ENCODE measurements at regions not wholly inside any gene's neighbourhood (a gene's known extent, or its start where the extent isn't known, plus 50 kb on each side); places are given as distances from the start of the nearest gene placed in this dataset.

DNA sequence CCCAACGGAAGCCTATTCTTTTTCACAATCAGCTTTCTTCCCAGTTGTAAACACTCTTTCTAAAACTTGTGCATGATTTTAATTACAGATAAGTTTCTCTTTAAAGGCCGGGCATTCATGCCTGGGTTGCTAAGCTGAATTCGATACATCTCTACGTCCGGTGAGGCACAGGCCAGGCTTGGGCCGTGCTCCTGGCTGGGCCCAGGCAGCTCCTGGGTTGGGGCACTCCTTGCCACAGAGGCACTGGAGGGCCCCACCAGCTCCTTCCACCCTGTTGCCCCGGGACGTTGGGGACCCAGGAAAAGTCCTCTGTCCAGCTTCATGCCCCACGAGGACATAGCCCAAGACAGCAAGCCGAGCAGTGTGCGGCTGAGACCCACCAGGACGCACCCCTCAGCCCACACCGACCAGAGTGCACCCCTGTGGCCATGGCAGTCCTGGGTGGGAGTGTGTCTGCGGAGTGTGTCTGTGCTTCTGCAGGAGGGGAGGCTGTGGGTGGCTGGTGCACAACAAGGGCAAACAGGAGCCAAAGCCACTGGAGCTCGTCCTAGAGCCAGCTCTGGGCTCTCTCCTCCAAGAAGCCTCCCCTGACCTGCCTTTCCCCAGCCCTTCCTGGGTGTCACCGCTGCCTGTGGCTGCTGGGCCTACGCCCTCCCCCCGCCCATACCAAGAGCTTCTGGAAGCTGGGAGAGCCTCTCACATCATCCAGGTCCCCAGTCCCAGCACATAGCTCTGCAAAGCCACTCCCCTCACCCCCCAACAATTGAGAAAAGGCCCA, 128.0 kb upstream of the NKX1-1 start:
- ChIA-PET POLR2A (ENCODE audit: low non-redundant PET) (interaction anchor here (0.6 kb wide), 1 partner anchor 13 kb away, joined by 3 read pairs; no protein-coding TSS in a partner anchor), CTCF (no interaction called here)
- DNase-seq (ENCODE audit: low spot score): no peak
- TF ChIP-seq CTCF (conservative IDR thresholded peaks at IDR 0.05; ENCODE audit: low read depth): no peak
- H3K27ac ChIP-seq: no peak overlapping the region

DNA sequence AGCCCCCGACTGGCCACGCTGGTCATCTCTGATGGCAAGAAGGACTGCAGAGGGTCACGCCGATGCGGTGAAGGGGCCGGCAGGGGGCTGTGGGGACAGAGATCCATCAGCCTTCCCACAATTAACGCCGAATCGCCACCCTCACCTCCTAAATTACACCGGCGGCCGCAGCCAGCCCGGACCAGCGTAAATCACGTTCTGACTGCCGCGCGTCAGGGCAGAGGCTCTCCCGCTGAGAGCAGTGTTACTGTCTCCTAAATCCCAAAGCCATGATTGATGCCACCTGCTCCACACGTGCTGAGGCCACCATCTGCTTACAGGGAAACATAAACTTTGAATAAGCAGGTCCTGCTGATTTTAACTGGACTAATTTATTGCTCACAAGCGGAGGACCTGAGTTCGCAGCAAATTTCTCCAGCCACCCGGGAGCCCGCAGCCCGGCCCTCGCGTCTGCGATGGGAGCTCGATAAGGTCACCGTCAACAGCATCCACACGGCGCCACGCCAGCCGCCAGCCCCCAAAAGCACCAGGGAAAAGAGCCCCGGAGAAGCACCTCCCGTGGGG, 127.3 kb upstream of the NKX1-1 start:
- no peak for TF ChIP-seq CTCF (conservative IDR thresholded peaks at IDR 0.05; ENCODE audit: low read depth)
- no peak for DNase-seq (ENCODE audit: low spot score)
- CTCF ChIA-PET: no interaction called here
- no peak overlapping the region for H3K27ac ChIP-seq
- POLR2A ChIA-PET (ENCODE audit: low non-redundant PET): no interaction called here

GRCh38 chr4:1532549-1533395, 126.5 kb upstream of the NKX1-1 start:
- no peak for DNase-seq (ENCODE audit: low spot score)
- TF ChIP-seq CTCF (conservative IDR thresholded peaks at IDR 0.05; ENCODE audit: low read depth): no peak
- no peak overlapping the region for H3K27ac ChIP-seq
- CTCF ChIA-PET: no interaction called here
- POLR2A ChIA-PET (ENCODE audit: low non-redundant PET): no interaction called here

DNA sequence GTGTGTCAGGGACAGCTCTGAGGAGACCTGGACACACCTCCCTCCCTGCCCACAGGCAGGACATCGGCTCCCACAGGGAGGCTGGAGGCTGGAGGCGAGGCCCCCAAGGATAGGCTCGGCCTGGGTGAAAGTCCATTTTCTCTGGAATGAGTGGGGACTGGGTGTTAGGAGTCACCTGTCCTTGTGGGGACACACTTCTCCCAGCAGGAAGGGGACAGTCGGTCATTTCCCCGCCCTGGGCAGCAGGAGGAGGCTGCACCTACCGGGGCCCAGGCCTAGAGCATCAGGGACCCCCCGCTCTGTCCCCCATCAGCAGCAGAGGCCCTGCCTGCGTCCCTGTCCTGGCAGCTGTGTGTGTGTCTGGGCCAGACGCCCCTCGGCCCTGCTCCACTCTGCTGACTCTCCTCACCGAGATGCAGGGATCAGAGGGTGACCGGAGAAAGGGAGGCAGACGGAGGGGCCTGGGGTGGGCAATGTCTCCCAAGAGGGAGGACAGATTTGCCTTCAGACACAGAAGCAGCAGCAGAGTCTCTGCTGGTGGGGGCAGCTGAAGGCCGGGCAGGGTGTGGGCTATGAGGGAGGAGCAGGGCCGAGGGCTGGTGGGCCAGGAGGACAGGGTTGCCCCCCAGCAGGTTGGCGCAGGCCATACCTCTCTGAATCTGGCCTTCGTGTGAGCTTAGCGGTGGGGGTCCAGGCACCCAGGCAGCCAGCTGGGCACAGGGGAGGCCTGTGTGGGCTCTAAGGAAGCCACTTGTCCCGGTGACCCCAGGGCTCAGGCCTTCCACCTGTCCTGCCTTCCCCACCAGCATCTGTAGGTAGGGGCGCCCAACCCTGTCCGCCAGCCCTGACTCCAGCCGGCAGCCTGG, 125.7 kb upstream of the NKX1-1 start:
- ChIA-PET POLR2A (ENCODE audit: low non-redundant PET) (no interaction called here), CTCF (interaction anchor here (1.6 kb wide), 1 partner anchor 18 kb away, joined by 5 read pairs; no protein-coding TSS in a partner anchor)
- no peak for TF ChIP-seq CTCF (conservative IDR thresholded peaks at IDR 0.05; ENCODE audit: low read depth)
- H3K27ac ChIP-seq: no peak overlapping the region
- DNase-seq (ENCODE audit: low spot score): no peak

GRCh38 chr4:1530356-1530755, 124.1 kb upstream of the NKX1-1 start:
- CTCF ChIA-PET: interaction anchor here (1.6 kb wide), 1 partner anchor 19 kb away, joined by 5 read pairs; no protein-coding TSS in a partner anchor

More at GRCh38 chr4:1530356-1530755, 124.1 kb upstream of the NKX1-1 start:
- H3K27ac ChIP-seq: no peak overlapping the region
- TF ChIP-seq CTCF (conservative IDR thresholded peaks at IDR 0.05; ENCODE audit: low read depth): no peak
- no peak for DNase-seq (ENCODE audit: low spot score)
- POLR2A ChIA-PET (ENCODE audit: low non-redundant PET): no interaction called here
